MG63 (cell line): ENCODE measurements at regions not wholly inside any gene's neighbourhood (a gene's known extent, or its start where the extent isn't known, plus 50 kb on each side); places are given as distances from the start of the nearest gene placed in this dataset.
"Not testable (repeated sequence)": the region's sequence is repeated elsewhere in the genome, so short reads cannot be mapped to it uniquely, and the experiment has no call there.

ENCODE experiments used
- DNase-seq: peaks from one replicate; pipeline ENCODE4 v3.0.0-alpha.2; 2020
- H3K27me3 ChIP-seq: fragments of 250-450 bp; sonication (Bioruptor Pico); 2 replicates; pipeline ENCODE4 v1.5.1; 2020; ENCODE audit warnings: mild to moderate bottlenecking, moderate library complexity
- H3K36me3 ChIP-seq: fragments of 250-450 bp; sonication (Bioruptor Pico); 2 replicates; pipeline ENCODE4 v1.5.1; 2020; ENCODE audit warnings: mild to moderate bottlenecking, moderate library complexity
- H3K4me3 ChIP-seq: fragments of 250-450 bp; sonication (Bioruptor Pico); 2 replicates; pipeline ENCODE4 v1.5.1; 2020; ENCODE audit warnings: mild to moderate bottlenecking, moderate library complexity
- H3K9me3 ChIP-seq: fragments of 250-450 bp; sonication (Bioruptor Pico); 2 replicates; pipeline ENCODE4 v1.5.1; 2020; ENCODE audit warnings: mild to moderate bottlenecking, moderate library complexity

DNA sequence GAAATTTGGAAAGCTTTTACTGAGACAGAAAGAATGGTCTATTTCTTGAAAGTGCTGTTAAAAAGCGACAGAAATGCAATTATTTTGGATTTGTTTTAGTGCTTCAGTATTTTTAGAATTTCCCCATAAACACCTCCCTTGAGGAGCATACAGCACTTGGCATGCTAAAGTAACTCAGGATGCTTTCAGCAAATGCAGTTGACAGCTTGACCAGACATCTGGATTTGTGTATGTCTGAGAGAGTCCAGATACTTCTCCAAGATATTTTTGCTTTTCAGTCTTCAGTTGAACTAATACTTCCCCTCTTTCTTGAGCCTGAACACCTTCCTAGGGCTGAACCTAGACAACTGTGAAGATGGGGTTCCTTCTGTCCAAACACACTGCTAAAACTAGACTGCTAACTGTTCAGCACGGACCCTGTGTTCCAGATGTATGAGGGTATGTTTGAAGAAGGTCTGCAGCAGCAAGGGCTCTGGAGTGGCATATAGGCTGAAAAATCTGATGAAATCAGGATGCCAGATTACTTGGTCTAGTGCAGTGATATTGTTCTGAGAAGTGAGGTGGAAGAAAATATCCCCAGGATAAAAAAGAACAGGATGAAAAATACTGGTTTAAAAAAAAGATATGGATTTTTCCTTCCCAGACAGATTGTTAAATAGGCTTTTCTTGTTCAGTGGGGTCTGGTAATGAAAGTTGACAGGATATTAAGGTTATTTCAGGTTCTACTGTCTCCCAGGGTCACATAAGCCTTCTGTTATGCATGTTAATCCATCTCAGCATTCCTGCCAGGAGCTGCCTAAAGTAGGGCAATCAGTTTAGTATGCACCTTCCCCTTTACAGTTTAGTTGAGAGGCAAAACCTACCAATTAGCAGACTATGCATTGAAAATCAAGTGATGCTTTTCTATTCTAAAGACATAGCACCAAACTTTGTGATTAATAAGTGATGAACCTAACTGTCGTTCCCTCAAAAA, 516.9 kb upstream of the TBL1XR1 start:
- Histone ChIP-seq H3K27me3 (no peaks in the 10 kb centered on the region), H3K4me3 (no peak overlapping the region), H3K9me3 (no peaks in the 10 kb centered on the region), H3K36me3 (no peaks in the 10 kb centered on the region)
- DNase-seq: no peak

DNA sequence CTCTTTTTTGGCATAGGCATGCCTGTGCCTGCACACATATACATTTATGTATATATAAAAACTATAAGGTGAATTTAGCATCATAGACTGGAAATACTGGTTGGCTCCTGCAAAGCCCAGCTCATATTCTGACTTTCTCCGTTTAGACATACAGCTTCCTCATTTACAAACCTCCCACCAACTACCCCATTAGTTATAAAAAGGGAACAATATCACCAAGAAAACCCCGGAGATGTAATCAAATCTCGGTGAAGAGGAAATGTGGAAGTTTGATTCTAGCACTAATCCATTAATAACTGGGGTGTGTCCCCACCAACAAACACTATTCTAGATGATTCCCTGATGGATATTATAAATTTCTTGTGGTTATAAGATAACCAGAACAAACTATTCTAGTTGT, 517.7 kb upstream of the TBL1XR1 start:
- DNase-seq: no peak
- no peak overlapping the region for H3K4me3 ChIP-seq
- no peaks in the 10 kb centered on the region for H3K36me3 ChIP-seq
- no peaks in the 10 kb centered on the region for H3K27me3 ChIP-seq
- no peaks in the 10 kb centered on the region for H3K9me3 ChIP-seq

DNA sequence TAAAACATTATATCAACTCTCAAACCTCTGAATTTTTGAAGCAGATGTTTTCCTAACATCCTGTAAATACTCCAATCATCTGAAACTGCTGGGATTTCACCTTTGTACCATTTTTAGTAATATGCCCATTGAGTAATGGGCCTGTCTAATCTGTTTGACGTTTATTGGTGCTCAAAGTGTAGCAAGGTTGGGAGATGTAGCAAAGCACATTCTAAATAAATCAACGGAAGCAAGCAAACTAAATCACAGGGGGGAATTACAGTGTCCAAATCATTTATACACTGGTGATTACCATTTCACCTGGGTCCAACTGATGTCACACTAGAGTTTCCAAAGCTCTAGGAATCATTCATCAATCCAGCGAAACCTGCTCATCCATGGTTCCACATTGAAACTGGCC, 518.7 kb upstream of the TBL1XR1 start:
- H3K9me3 ChIP-seq: no peaks in the 10 kb centered on the region
- no peaks in the 10 kb centered on the region for H3K36me3 ChIP-seq
- H3K4me3 ChIP-seq: no peak overlapping the region
- H3K27me3 ChIP-seq: no peaks in the 10 kb centered on the region
- no peak for DNase-seq

DNA sequence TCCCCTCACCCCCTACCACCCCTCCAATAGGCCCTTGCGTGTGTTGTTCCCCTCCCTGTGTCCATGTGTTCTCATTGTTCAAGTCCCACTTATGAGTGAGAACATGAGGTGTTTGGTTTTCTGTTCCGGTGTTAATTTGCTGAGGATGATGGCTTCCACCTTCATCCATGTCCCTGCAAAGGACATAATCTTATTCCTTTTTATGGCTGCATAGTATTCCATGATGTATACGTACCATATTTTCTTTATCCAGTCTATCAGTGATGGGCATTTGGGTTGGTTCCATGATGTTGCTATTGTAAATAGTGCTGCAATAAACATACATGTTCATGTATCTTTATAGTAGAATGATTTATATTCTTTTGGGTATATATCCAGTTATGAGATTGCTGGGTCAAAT, 523.6 kb upstream of the TBL1XR1 start:
- not testable (repeated sequence) for DNase-seq, H3K9me3 ChIP-seq, H3K36me3 ChIP-seq, H3K4me3 ChIP-seq, H3K27me3 ChIP-seq

DNA sequence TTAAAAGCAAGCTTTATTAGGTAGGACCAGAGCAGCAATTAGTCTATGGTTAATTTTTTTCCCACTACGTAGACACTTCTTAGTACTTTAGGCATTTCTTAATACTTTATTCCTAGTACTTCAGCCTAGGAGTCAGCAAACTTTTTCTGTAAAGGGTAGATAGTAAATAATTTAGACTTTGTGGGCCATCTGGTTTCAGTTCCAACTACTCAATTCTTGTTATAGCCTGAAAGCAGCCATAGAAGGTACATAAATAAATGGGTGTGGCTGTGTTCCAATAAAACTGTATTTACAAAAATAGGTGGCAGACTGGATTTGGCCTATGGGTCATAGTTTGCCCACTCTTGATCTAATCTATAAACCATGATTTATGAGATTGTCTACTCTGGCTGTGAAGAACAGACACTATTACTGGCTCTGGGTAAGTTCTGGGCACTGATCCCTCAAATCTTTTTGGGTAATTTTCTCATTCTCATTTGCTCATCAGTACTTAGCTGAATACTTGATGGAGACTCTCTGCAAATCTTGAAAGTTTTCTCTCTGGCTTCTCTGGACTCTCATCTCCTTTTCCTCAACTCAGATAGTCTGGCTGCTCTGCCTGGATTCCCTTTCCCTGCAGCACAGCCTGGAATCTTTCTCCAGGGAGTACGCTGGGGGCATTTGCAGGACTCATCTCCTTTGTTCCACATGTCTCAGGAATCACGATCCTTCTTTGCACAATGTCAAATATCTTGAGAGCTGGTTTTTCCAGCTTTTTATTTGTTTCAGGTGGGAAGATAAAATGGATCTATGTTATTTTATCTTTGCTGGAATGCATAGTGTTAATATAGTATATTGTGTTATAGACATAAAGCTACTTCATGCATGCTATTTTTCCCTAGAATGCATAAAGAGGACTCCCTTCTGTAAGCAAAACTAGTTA, 524.8 kb upstream of the TBL1XR1 start:
- Histone ChIP-seq H3K27me3 (no peaks in the 10 kb centered on the region), H3K36me3 (no peaks in the 10 kb centered on the region), H3K9me3 (peaks cover 2% of the 10 kb centered on the region; the same call in 1 of the 2 replicates), H3K4me3 (no peak overlapping the region)
- no peak for DNase-seq

DNA sequence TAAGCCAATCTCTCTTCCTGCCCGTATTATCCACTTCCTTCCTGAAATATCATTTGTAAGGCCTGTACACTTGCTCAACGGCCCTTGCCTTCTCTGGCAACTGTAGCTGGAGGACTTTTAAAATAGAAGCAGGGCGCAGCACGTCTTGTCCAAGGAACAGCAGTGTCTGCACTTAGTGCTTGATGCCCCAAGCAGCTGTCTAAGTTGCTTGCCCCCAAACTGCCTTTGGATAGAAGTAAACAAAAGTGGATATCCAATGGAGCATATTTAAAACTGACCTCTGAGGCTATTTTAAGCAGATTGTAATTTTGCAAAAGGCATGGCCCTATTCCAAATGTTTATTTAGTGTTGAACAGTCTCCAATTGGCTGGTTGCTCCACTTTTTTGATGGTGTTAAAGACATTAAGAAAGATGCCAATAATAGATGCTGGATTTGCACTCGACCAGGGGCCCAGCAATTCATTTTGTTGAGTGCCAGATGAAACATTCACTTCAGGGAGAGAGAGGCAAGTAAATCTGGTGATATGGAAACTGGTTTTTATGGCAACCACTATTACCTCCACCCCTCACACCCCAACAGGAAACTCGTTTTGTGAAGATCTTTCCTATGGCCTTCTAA, 526.8 kb upstream of the TBL1XR1 start:
- H3K9me3 ChIP-seq: peaks cover 2% of the 10 kb centered on the region; the same call in 1 of the 2 replicates
- DNase-seq: peak; percentile 30
- H3K27me3 ChIP-seq: no peaks in the 10 kb centered on the region
- no peak overlapping the region for H3K4me3 ChIP-seq
- no peaks in the 10 kb centered on the region for H3K36me3 ChIP-seq

DNA sequence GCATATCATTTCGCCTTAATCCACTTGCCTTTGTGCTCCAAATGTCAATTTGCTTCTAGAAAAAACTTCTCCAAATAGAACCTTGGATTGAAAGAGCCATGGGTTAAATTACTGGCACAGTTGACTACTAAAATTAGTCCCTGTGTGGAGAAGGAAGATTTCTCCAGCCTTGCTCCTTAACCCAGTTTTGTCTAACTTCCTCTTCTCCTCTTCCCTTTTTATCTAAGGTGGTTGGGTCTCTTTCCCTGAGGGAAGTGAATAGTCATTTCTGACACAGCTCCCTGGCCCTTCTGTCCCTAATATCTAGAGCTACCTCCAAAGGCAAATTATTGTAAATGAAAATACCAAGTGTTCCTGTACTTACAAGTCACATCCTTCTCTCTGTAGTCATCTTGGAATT, 527.9 kb upstream of the TBL1XR1 start:
- H3K9me3 ChIP-seq: peaks cover 2% of the 10 kb centered on the region; the same call in 1 of the 2 replicates
- no peak for DNase-seq

DNA sequence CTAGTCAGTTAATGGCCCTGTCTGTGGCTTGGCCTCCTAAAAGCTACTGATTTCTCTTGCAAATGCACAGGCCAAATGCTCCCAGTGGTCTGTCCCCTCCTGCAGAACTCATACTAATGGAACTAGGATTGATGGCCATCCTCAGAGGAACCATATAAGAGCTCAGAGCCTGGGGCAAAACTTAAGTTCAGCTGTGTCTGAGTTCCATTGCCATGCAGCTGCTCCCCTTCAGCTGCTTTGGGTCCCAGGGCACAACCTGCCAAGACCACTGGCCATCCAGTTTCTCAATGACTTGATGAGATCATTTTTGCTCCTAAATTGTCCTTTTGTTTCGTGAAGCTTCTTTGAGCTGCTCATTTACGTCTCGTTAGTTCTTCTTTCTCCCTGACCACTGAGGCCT, 529.5 kb upstream of the TBL1XR1 start:
- no peak for DNase-seq
- H3K4me3 ChIP-seq: no peak overlapping the region
- no peaks in the 10 kb centered on the region for H3K36me3 ChIP-seq
- H3K9me3 ChIP-seq: no peaks in the 10 kb centered on the region
- no peaks in the 10 kb centered on the region for H3K27me3 ChIP-seq

More for the DNA sequence above, 527.9 kb upstream of the TBL1XR1 start:
- no peak overlapping the region for H3K4me3 ChIP-seq
- no peaks in the 10 kb centered on the region for H3K36me3 ChIP-seq
- H3K27me3 ChIP-seq: no peaks in the 10 kb centered on the region

DNA sequence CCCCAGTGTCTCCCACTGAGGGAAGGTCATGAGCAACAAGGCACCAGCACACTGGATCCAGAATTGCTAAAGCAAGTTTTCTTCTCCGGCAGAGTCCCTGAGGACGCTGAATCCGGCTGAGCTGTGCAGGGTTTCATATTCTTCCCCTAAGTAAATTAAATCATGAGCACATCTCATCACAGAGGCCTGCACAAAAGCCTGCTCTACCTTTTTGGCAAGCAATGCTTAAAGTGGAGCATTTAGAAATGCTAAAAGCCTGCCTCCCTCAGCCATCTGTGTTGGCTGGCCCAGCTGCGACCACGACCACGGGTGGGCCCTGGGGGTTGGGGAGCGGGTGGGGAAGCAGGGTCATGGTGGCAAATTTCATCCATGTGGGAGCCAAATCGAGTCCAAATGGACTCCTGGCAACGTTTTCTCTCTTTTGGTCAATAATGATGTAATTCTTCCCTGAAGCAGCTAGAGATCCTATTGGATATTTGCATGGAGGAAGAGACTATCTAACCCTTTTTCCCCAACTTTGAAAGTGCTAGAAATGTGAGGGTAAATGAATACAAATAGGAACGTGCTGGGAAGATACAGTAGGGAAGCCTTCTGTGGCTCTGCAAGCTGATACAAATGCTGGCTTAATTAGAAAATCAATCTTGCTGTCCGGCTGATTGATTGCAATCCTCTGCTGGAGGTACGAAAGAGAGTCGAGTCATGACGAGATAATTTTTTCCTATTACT, 532.8 kb upstream of the TBL1XR1 start:
- no peaks in the 10 kb centered on the region for H3K36me3 ChIP-seq
- no peak overlapping the region for H3K4me3 ChIP-seq
- DNase-seq: no peak
- no peaks in the 10 kb centered on the region for H3K27me3 ChIP-seq
- H3K9me3 ChIP-seq: no peaks in the 10 kb centered on the region

DNA sequence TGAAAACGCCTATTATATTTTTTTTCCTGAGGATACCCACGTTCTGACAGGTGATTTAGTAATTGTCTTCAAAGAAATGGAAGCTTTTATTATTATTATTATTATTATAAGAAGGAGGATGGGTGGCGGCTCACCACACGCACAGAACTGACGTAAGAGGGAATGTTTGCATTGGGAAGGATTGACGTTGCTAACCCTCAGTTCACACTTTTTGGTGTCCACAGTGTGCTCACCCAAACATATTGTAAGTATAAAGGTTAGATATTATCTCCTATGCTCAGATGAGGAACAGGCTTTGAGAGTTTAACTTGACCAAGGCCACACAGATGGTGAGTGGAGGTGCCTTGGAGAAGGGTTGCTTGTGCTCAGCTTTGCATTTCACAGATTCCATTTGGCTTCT, 533.5 kb upstream of the TBL1XR1 start:
- no peak for DNase-seq
- H3K9me3 ChIP-seq: no peaks in the 10 kb centered on the region
- no peaks in the 10 kb centered on the region for H3K36me3 ChIP-seq
- H3K27me3 ChIP-seq: no peaks in the 10 kb centered on the region
- H3K4me3 ChIP-seq: no peak overlapping the region

DNA sequence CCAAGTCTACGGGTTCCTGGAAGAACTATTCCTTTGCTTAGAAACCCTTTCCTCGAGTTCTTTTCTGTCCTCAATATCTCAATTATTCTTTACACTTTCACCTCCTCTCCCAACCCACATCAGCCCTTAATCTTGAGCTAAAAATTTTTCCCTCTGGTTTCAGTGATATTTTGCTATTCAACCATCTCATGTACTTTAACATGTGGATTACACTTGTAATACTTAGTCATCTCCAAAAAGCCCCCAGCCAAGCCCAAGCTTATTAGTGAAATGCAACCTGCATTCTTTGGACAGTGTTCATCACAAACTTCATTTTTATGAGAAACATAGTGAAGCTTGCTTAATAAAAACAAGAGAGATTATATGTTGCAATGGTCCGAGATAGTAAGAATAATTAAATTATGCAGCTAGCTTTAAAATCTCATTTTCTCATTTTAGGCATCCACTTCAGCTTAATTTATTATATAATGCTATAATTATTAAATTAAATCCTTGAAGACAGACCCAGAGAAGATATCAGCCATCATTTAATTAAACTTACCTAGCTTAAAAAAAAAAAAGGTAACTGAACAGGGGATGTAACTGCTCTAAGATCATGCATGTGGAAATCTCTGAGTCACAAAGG, 534.5 kb upstream of the TBL1XR1 start:
- peak; percentile 56 for DNase-seq
- Histone ChIP-seq H3K36me3 (no peaks in the 10 kb centered on the region), H3K4me3 (no peak overlapping the region), H3K9me3 (no peaks in the 10 kb centered on the region), H3K27me3 (no peaks in the 10 kb centered on the region)

DNA sequence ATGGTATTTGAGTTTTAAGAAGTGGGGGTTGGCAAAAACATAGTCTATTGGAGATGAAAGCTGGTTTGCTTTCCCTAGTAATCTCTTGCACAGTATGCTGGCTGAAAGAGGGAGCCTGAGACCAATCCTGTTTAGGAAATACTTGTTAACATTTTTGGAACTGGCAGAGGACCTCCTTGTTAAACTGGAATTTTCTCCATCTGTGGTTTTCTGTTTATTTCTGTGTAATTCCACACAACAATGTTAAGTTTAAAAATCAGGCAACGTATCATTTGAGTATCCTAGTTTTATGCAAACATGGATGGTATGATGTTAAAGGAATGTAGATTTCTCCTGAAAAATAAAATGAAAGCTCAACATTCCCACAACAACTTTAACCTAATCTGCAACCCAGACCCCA, 536.0 kb upstream of the TBL1XR1 start:
- Histone ChIP-seq H3K36me3 (no peaks in the 10 kb centered on the region), H3K27me3 (no peaks in the 10 kb centered on the region), H3K9me3 (no peaks in the 10 kb centered on the region), H3K4me3 (no peak overlapping the region)
- no peak for DNase-seq

DNA sequence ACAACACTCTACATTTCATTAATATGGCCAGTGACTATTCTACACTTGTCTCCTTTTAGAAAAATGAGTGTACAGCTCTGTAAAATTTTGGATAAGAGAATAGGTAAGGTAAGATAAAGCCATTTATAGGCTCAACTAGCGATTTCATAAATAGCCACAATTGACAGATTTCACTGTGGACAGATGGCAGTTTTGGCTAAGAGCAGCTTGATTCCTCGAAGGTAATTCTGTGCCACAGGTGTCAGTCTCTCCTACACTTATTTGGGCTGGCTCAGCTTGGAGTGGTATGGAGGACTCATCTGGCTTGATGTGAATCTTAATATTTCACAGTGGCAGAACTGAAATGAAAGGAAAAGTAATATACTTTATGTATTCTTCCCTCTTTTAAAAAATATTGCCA, 536.7 kb upstream of the TBL1XR1 start:
- Histone ChIP-seq H3K36me3 (no peaks in the 10 kb centered on the region), H3K9me3 (no peaks in the 10 kb centered on the region), H3K4me3 (no peak overlapping the region), H3K27me3 (no peaks in the 10 kb centered on the region)
- no peak for DNase-seq

DNA sequence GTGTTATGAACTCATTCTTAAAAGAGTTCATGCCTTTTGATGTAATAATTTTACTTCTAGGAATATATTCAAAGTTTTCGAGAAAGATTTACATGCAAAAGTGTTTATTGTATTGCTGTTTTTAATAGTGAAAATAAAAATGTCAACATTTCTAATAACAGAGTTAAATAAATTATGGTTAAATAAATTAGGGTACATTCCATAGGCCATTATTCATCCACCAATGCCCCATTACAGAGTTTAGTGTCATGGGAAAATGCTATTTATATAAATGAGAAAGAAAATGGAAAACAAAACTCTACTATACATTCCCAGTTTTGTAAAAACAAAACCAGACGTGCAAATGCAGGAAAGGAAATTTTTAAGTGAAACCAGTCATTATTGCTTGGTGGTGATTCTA, 538.1 kb upstream of the TBL1XR1 start:
- H3K27me3 ChIP-seq: no peaks in the 10 kb centered on the region
- DNase-seq: no peak
- no peaks in the 10 kb centered on the region for H3K36me3 ChIP-seq
- H3K4me3 ChIP-seq: no peak overlapping the region
- no peaks in the 10 kb centered on the region for H3K9me3 ChIP-seq

DNA sequence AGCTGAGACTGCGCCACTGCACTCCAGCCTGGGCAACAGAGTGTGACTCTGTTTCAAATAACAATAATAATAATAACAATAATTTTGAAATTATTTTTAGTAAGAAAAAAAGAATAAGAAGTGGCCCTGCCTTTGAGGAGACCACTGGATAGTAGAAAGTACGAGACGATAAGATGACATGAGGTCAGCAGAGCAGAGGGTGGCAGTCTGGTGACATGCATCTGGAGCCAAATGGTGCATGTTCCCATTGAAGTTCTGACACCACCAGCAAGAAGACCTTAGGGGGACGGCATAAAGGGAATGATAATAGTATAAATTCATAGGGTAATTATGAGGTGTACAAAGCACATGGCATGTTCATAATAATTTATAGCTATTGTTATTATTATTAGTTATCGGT, 542.2 kb upstream of the TBL1XR1 start:
- no peak for DNase-seq
- no peak overlapping the region for H3K4me3 ChIP-seq
- H3K27me3 ChIP-seq: no peaks in the 10 kb centered on the region
- no peaks in the 10 kb centered on the region for H3K36me3 ChIP-seq
- H3K9me3 ChIP-seq: no peaks in the 10 kb centered on the region

DNA sequence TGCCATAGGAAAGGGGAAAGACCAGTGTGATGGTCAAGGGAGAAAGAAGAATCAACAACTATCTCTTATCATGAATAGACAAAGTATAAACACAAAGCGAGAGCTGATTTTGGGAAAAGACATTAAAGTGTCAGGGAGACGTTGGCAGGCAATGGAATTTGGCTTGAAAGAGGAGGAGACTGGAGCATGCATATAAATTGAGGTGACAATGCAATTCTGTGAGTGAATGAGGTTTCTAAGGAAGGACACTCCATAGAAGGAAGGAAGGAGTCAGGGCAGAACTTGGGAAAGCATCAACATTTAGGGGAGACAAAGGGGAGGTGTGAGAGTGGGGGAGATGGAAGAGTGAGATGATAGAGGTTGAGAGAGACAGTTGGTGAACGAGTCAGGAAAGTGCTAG, 543.0 kb upstream of the TBL1XR1 start:
- DNase-seq: no peak
- H3K9me3 ChIP-seq: no peaks in the 10 kb centered on the region
- no peaks in the 10 kb centered on the region for H3K36me3 ChIP-seq
- H3K27me3 ChIP-seq: no peaks in the 10 kb centered on the region
- no peak overlapping the region for H3K4me3 ChIP-seq
